ENCODE measurements at regions not wholly inside any gene's neighbourhood (a gene's known extent, or its start where the extent isn't known, plus 50 kb on each side); places are given as distances from the start of the nearest gene placed in this dataset.

DNA sequence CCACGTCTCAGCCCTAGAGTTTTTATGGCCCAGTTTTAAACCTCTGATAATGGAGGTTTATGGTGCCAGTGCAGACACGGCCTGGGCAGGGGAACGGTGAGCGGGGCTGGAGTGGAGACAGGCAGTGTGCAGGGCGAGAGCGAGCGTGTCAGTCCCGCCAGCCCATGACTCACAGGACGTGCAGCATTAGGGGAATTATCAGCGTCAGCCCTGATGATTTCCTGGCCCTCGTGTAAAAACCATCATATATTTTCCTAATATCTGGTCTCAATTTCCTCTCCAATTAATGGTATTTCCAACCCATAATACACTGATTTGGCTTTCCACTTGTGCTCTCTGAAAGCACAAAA is 104.6 kb upstream of the VSTM2B start:
- TF ChIP-seq REST (IDR thresholded peaks at IDR 0.05; ENCODE audit: low read depth) = no peak
- no peak for TF ChIP-seq EP300 (IDR thresholded peaks at IDR 0.05; ENCODE audit: borderline replicate concordance)
- no peak for TF ChIP-seq YY1 (IDR thresholded peaks at IDR 0.05; ENCODE audit: low read depth)
- no peak for TF ChIP-seq MAX (IDR thresholded peaks at IDR 0.05)
- no peak for TF ChIP-seq RAD21 (IDR thresholded peaks at IDR 0.05; ENCODE audit: low read depth)
- TF ChIP-seq TCF12 (IDR thresholded peaks at IDR 0.05; ENCODE audit: low read depth) = no peak
- TF ChIP-seq, protein P1, sequence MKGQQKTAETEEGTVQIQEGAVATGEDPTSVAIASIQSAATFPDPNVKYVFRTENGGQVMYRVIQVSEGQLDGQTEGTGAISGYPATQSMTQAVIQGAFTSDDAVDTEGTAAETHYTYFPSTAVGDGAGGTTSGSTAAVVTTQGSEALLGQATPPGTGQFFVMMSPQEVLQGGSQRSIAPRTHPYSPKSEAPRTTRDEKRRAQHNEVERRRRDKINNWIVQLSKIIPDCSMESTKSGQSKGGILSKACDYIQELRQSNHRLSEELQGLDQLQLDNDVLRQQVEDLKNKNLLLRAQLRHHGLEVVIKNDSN (IDR thresholded peaks at IDR 0.05) = no peak
